Right hindlimb (tissue), 1 donor: ENCODE measurements at regions not wholly inside any gene's neighbourhood (a gene's known extent, or its start where the extent isn't known, plus 50 kb on each side); places are given as distances from the start of the nearest gene placed in this dataset.
"Not testable (repeated sequence)": the region's sequence is repeated elsewhere in the genome, so short reads cannot be mapped to it uniquely, and the experiment has no call there.

ENCODE experiments used
- DNase-seq: peaks from one replicate; pipeline ENCODE4 v3.0.0-alpha.2; 2018

GRCh38 chr3:124043023-124043422, 51.1 kb upstream of the ROPN1 start:
- no peak for DNase-seq

GRCh38 chr3:124044956-124045355, 53.0 kb upstream of the ROPN1 start:
- no peak for DNase-seq

GRCh38 chr3:124048967-124049798, 57.3 kb upstream of the ROPN1 start:
- DNase-seq, result no peak

GRCh38 chr3:124051636-124052035, 59.7 kb upstream of the ROPN1 start:
- DNase-seq, result no peak

- no peak for DNase-seq
Observed at GRCh38 chr3:124053871-124054270, 61.9 kb upstream of the ROPN1 start.

GRCh38 chr3:124056846-124057245, 64.9 kb upstream of the ROPN1 start:
- peak; percentile 22 for DNase-seq

GRCh38 chr3:124057420-124057819, 65.5 kb upstream of the ROPN1 start:
- peak; percentile 62 for DNase-seq

GRCh38 chr3:124059580-124059979, 67.7 kb upstream of the ROPN1 start:
- no peak for DNase-seq

- no peak for DNase-seq
Observed at GRCh38 chr3:124063197-124063909, 71.4 kb upstream of the ROPN1 start.

GRCh38 chr3:124064050-124064449, 72.1 kb upstream of the ROPN1 start:
- no peak for DNase-seq

- not testable (repeated sequence) for DNase-seq
Observed at GRCh38 chr3:124066543-124066942, 74.6 kb upstream of the ROPN1 start.

- DNase-seq, result not testable (repeated sequence)
Observed at GRCh38 chr3:124069706-124070105, 77.8 kb upstream of the ROPN1 start.

GRCh38 chr3:124075090-124075489, 83.2 kb upstream of the ROPN1 start:
- not testable (repeated sequence) for DNase-seq

GRCh38 chr3:124075753-124076152, 83.8 kb upstream of the ROPN1 start:
- DNase-seq, result no peak

- DNase-seq, result no peak
Observed at GRCh38 chr3:124076235-124076634, 84.3 kb upstream of the ROPN1 start.

GRCh38 chr3:124078953-124079911, 87.3 kb upstream of the ROPN1 start:
- DNase-seq, result no peak

- DNase-seq, result no peak
Observed at GRCh38 chr3:124079912-124080276, 88.0 kb upstream of the ROPN1 start.

GRCh38 chr3:124082343-124082742, 90.4 kb upstream of the ROPN1 start:
- no peak for DNase-seq

GRCh38 chr3:124084022-124084881, 92.3 kb upstream of the ROPN1 start:
- peak; percentile 39 for DNase-seq

- no peak for DNase-seq
Observed at GRCh38 chr3:124088801-124089200, 96.9 kb upstream of the ROPN1 start.

GRCh38 chr3:124089214-124089613, 97.3 kb upstream of the ROPN1 start:
- DNase-seq, result no peak

- no peak for DNase-seq
Observed at GRCh38 chr3:124091716-124092115, 99.8 kb upstream of the ROPN1 start.
